ENCODE measurements at regions not wholly inside any gene's neighbourhood (a gene's known extent, or its start where the extent isn't known, plus 50 kb on each side); places are given as distances from the start of the nearest gene placed in this dataset.
"Not testable (repeated sequence)": the region's sequence is repeated elsewhere in the genome, so short reads cannot be mapped to it uniquely, and the experiment has no call there.

DNA sequence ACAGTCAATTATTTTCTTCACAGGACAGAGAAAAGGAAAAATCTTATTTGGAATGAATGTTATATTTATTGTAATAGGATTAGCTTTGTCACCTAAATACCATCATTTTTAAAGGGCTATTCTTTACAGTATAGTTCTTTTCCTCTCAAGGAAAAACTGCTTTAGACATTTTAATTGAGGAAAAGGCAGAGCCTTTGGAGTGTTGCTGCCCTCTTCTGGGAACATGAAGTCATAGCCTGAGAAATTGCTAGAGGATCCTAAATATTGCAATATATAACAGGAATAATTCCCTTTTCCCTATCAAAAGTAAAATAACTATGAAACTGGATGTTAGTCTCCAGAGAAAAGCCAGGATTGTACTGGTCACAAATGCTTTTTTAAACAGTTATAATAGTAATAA, 81.8 kb upstream of the NOTCH2NLA start:
- H3K9me3 ChIP-seq; H3K36me3 ChIP-seq (ENCODE audit: low read depth, missing control alignments); H3K4me3 ChIP-seq; intact Hi-C loops (cut with DNase I; ENCODE audit: low total_unique reads); H3K27me3 ChIP-seq; DNase-seq; H3K4me1 ChIP-seq; H3K27ac ChIP-seq: not testable (repeated sequence)

DNA sequence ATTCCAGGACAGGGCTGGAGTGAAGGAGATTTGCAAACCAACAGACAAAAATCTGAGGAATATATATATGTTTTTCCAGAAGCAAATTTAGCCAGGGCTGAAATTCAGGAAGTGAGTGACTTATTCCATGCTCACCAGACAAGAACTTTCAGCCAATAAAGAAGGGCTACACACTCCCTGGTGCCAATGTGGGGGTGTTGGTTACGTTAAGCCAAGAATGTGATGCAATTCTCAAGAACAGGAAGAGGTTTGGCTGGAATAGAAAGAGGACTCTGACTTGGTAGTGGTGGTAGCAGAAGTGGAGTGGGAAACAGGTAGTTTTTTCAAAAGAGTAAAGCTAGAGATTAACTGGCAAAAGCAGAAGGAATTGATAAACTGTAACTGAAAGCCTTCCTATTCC, 80.6 kb upstream of the NOTCH2NLA start:
- H3K27me3 ChIP-seq; H3K9me3 ChIP-seq; H3K4me3 ChIP-seq; H3K36me3 ChIP-seq (ENCODE audit: low read depth, missing control alignments); DNase-seq; H3K27ac ChIP-seq; intact Hi-C loops (cut with DNase I; ENCODE audit: low total_unique reads); H3K4me1 ChIP-seq: not testable (repeated sequence)
- WGBS, 2 donors: no CpG with 5 or more reads among the region's 1 CpG

DNA sequence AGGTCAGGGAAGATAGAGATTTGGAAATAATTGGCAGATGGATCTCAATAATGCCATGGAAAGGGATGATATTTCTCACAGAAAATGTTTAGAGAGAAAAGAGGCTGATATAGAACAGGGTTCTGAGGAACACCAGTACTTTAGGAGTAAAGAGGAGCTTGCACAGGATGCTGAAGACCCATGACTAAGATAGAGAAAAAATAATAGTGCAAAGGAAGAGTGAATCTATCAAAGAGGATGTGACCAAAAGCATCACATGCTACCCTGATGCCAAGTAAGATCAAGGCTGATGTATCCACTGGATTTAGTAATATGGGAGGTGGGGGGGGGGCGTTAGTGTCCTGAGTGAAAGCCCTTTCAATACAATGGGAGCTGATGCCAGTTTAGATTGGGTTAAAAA, 80.1 kb upstream of the NOTCH2NLA start:
- H3K4me3 ChIP-seq; H3K9me3 ChIP-seq; H3K27me3 ChIP-seq; intact Hi-C loops (cut with DNase I; ENCODE audit: low total_unique reads); H3K36me3 ChIP-seq (ENCODE audit: low read depth, missing control alignments); H3K4me1 ChIP-seq; H3K27ac ChIP-seq: not testable (repeated sequence)
- 73 to 100% methylated on average over 1 of the region's 1 CpG for WGBS, 2 donors
- peak; percentile 13 for DNase-seq

DNA sequence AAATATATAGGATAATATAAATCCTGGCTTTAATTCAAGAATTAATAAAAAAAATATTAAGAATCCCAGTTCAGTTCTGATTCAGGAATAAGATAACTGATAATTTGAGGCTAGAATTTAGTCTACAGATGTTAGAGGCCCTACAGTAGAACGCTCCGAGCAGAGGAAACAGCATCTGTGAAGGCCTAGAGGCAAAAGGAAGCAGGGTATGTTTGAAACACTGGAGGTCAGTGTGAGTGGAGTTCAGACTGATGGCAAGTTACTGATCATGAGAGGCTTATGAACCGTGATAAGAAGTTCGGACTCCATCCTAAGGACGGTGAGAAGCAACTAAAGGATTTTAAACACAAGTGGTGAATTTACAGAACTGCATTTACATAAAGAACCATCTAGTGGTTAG, 79.3 kb upstream of the NOTCH2NLA start:
- intact Hi-C loops (cut with DNase I; ENCODE audit: low total_unique reads): not testable (repeated sequence)
- 65 to 82% methylated on average over 2 to 3 of the region's 5 CpGs for WGBS, 2 donors

DNA sequence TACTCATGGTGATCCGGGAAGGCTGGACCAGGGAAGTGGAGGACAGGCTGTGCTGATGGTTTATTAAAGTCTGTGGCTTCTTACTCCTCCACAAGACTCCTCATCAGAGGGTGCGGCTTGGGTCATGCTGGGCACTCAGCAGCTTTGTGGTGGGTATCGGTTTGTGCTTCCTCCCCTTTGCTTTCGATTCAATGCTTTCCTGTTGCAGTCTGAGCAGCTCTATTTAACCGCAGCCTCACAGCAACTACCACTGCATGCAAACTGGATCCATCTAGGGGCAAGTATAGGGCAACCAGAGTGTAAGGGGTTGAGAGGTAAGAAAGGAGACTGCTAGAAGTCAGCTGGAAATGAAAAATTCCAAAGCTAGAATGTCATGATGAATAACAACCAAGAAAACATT, 78.8 kb upstream of the NOTCH2NLA start:
- H3K36me3 ChIP-seq (ENCODE audit: low read depth, missing control alignments); H3K27me3 ChIP-seq; H3K9me3 ChIP-seq; H3K27ac ChIP-seq; DNase-seq; intact Hi-C loops (cut with DNase I; ENCODE audit: low total_unique reads); H3K4me3 ChIP-seq; H3K4me1 ChIP-seq: not testable (repeated sequence)
- no CpG with 5 or more reads among the region's 5 CpGs for WGBS, 2 donors

More for the DNA sequence above, 79.3 kb upstream of the NOTCH2NLA start:
- not testable (repeated sequence) for H3K4me3 ChIP-seq; H3K36me3 ChIP-seq (ENCODE audit: low read depth, missing control alignments); H3K9me3 ChIP-seq; H3K27ac ChIP-seq; DNase-seq; H3K4me1 ChIP-seq; H3K27me3 ChIP-seq

DNA sequence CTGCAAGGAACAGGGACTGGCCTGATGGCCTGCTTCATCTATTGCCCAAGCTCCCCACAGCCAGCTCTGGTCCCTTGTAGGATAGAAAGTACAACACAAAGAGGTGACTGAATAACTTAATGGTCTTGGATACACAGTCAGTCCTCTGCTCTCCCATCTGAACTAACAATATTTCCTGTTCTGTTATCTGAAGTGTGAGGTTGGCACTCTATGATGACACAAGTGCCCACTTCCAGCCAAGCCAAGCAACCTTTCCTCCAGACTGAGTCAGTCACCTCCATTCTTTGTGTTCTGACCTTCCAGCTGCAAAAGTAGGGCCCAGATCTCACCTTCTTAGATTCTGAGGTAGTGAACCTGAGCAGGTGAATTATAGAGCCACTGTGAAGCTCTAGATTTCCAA, 77.8 kb upstream of the NOTCH2NLA start:
- H3K36me3 ChIP-seq (ENCODE audit: low read depth, missing control alignments); H3K27me3 ChIP-seq; H3K4me1 ChIP-seq; intact Hi-C loops (cut with DNase I; ENCODE audit: low total_unique reads); H3K4me3 ChIP-seq; H3K9me3 ChIP-seq; H3K27ac ChIP-seq; DNase-seq: not testable (repeated sequence)

DNA sequence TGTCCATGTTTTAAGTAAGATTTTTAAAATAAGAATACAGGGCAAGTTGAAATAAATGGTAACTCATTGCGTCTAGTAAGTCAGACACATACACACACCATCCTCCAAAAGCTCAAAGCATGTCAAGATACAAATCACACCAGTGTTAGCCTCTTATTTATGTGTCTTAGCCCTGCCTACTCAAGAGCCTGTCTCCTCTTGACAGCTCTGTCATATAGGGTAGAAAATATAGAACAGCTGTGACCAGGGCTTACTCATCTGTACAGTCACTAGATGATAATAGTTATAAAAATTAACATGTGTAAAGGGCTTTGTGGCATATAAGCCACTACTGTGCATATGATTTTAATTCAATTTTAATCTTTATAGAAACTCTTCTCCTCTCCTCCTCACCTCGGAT, 76.6 kb upstream of the NOTCH2NLA start:
- WGBS, 2 donors: no CpG with 5 or more reads among the region's 2 CpGs
- H3K36me3 ChIP-seq (ENCODE audit: low read depth, missing control alignments); H3K27me3 ChIP-seq; H3K9me3 ChIP-seq; H3K4me3 ChIP-seq; H3K27ac ChIP-seq; H3K4me1 ChIP-seq; intact Hi-C loops (cut with DNase I; ENCODE audit: low total_unique reads); DNase-seq: not testable (repeated sequence)

DNA sequence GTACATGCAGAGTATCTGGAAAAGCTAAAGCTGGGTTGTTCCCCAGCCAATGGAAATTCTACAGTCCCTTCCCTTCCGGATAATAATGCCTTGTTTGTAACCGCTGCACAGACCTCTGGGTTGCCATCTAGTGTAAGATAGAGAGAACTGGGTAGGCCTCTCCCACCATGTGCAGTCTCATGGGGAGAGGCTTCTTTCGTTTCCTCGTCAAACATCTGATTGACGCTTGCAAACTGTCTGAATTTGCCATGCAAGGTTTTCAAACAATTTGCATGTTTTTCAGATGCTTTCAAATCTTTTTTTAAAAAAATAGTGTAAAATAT, 69.7 kb upstream of the NOTCH2NLA start:
- H3K4me1 ChIP-seq; H3K27ac ChIP-seq; intact Hi-C loops (cut with DNase I; ENCODE audit: low total_unique reads); H3K27me3 ChIP-seq; DNase-seq; H3K4me3 ChIP-seq; H3K36me3 ChIP-seq (ENCODE audit: low read depth, missing control alignments); H3K9me3 ChIP-seq: not testable (repeated sequence)
- no CpG with 5 or more reads among the region's 5 CpGs for WGBS, 2 donors

DNA sequence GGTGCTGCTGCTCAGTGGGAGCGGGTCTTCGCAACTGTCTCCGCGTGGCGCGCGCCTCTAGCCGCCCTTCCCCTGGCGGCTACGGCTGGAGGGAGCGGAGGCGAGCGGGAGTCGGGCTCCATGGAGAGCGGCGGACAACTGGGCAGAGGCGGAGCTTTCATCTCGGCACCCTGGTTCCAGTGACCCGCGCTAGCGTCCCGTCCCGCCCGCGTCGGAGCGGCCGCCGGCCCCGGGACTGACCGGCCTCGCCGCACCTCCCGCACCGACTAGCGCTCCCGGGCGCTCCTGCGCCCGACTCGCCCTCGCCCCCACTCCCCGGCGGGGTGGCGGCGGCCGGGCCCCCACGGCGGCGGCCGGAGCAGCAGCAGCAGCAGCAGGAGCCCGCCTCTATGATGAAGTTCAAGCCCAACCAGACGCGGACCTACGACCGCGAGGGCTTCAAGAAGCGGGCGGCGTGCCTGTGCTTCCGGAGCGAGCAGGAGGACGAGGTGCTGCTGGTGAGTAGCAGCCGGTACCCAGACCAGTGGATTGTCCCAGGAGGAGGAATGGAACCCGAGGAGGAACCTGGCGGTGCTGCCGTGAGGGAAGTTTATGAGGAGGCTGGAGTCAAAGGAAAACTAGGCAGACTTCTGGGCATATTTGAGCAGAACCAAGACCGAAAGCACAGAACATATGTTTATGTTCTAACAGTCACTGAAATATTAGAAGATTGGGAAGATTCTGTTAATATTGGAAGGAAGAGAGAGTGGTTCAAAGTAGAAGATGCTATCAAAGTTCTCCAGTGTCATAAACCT, 69.2 kb upstream of the NOTCH2NLA start:
- H3K4me3 ChIP-seq; H3K36me3 ChIP-seq (ENCODE audit: low read depth, missing control alignments); DNase-seq; H3K27ac ChIP-seq; H3K9me3 ChIP-seq; H3K4me1 ChIP-seq; intact Hi-C loops (cut with DNase I; ENCODE audit: low total_unique reads); H3K27me3 ChIP-seq: not testable (repeated sequence)
- WGBS, 2 donors: no CpG with 5 or more reads among the region's 68 CpGs

DNA sequence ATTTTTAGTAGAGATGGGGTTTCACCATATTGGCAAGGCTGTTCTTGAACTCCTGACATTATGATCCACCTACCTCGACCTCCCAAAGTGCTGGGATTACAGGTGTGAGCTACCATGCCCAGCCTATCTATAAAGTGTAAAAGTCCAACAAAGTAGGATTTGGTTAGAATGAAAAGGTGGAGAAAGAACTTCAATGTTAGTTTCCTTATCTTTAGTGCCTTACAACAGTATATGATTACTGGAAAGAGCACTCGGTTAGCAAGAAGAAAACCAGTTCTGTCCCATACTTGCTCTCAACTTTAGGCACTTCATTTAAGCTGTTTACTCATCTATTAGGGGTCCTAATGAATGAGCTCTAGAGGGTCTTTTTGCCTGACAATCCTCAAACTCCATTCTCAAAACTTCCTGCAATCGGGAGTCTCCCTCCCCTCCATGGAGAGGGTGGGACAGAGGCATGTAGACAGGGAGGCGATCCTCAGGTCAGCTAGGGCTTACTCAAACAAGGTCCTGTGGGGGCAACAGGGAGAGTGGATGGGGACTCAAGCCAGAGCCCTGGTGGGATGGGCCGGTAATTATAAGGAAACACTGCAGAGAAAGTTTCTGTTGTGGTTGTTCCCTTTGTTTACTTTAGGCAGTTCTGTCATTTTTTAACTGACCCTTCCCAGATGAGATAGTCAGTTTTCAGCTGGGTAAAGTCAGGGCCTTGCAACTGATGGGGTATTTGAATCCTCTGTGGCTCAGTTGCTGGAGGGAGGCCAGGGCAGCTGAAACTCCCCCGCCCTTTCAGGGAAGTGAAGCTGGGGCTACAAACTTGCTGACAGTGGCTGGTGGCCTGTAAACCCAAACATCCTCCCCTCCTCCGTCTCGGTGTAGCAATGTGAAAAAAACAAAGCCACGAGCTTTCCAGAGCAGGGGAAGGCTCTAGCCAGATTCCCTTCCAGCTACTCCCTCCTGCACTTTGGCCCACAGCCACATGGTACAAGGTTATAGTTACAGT, 64.4 kb upstream of the NOTCH2NLA start:
- H3K4me1 ChIP-seq; H3K36me3 ChIP-seq (ENCODE audit: low read depth, missing control alignments); DNase-seq; H3K4me3 ChIP-seq; H3K27me3 ChIP-seq; H3K9me3 ChIP-seq; intact Hi-C loops (cut with DNase I; ENCODE audit: low total_unique reads); H3K27ac ChIP-seq: not testable (repeated sequence)
- no CpG with 5 or more reads among the region's 9 CpGs for WGBS, 2 donors

DNA sequence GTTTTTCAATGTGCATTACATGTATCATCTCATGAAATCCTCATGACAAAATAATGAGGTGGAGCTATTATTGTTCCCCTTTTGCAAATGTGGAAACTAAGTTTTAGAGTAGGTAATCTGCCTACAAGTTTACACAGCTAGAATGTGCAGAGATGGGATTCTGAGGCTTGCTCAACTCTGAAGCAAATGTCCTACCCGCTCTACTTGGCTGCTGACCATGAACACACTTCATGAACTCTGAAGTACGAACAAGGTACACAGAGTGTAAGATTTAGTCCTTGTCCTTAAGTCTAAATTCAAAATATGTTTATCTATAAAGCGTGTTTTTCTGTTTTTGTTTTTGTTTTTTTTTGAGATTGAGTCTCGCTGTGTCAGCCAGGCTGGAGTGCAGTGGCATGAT, 63.6 kb upstream of the NOTCH2NLA start:
- intact Hi-C loops (cut with DNase I; ENCODE audit: low total_unique reads); H3K4me1 ChIP-seq; H3K27me3 ChIP-seq; H3K9me3 ChIP-seq; H3K27ac ChIP-seq; H3K4me3 ChIP-seq; H3K36me3 ChIP-seq (ENCODE audit: low read depth, missing control alignments); DNase-seq: not testable (repeated sequence)
- WGBS, 2 donors: no CpG with 5 or more reads among the region's 4 CpGs

DNA sequence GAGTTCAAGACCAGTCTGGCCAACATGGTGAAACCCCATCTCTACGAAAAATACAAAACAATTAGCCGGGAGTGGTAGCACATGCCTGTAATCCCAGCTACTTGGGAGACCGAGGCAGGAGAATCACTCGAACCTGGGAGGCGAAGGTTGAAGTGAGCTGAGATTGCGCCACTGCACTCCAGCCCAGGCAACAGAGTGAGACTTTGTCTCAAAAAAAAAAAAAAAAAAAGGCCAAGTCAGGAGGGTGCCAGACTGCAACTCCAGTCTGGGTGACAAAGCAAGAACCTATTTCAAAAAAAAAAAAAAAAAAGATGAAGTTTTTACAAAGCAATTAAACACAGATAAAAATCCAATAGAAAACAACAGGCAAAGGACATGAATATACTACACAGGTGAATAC, 59.1 kb upstream of the NOTCH2NLA start:
- H3K4me1 ChIP-seq; H3K36me3 ChIP-seq (ENCODE audit: low read depth, missing control alignments); intact Hi-C loops (cut with DNase I; ENCODE audit: low total_unique reads); H3K27ac ChIP-seq; DNase-seq; H3K4me3 ChIP-seq; H3K27me3 ChIP-seq; H3K9me3 ChIP-seq: not testable (repeated sequence)
- WGBS, 2 donors: no CpG with 5 or more reads among the region's 6 CpGs

All from testis (tissue), 2 donors.